Uterus (tissue), 2 donors: ENCODE measurements at regions not wholly inside any gene's neighbourhood (a gene's known extent, or its start where the extent isn't known, plus 50 kb on each side); places are given as distances from the start of the nearest gene placed in this dataset.

Experiments used
- POLR2A ChIP-seq, 2 donors: fragments of 450-650 bp; IDR thresholded peaks; one replicate each; pipeline ENCODE4 v1.6.1; 2016; ENCODE audit warnings: antibody characterized with exemption in 2 of 2, mild to moderate bottlenecking in 1 of 2, moderate library complexity in 1 of 2
- TF ChIP-seq, protein P1 (sequence below), 4 experiments: fragments of 200-600 bp in 2 of 4; fragments of 450-650 bp in 2 of 4; sonication (generic) in 2 of 4; IDR thresholded peaks; one replicate each; pipeline ENCODE4 v1.5.1; 2016 to 2019; ENCODE audit warnings: antibody characterized with exemption in 4 of 4, mild to moderate bottlenecking in 2 of 4, moderate library complexity in 1 of 4

DNA sequence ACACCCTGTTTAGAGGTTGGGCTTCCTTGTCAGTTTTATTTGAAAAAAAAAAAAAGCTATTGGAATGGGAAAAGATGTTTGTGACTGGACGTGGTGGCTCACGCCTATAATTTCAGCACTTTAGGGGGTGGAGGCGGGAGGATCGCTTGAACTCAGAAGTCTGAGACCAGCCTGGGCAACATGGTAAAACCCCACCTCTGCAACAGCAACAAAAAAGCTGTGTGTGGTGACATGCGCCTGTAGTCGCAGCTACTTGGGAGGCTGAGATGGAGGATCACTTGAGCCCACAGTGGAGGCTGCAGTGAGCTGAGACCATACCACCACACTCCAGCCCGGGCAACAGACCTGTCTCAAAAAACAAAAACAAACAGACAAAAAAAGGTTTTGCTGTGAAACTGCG lies 66.1 kb upstream of the SIAH1 start:
- TF ChIP-seq, protein P1, sequence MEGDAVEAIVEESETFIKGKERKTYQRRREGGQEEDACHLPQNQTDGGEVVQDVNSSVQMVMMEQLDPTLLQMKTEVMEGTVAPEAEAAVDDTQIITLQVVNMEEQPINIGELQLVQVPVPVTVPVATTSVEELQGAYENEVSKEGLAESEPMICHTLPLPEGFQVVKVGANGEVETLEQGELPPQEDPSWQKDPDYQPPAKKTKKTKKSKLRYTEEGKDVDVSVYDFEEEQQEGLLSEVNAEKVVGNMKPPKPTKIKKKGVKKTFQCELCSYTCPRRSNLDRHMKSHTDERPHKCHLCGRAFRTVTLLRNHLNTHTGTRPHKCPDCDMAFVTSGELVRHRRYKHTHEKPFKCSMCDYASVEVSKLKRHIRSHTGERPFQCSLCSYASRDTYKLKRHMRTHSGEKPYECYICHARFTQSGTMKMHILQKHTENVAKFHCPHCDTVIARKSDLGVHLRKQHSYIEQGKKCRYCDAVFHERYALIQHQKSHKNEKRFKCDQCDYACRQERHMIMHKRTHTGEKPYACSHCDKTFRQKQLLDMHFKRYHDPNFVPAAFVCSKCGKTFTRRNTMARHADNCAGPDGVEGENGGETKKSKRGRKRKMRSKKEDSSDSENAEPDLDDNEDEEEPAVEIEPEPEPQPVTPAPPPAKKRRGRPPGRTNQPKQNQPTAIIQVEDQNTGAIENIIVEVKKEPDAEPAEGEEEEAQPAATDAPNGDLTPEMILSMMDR (IDR thresholded peaks at IDR 0.05): no peak
- no peak for TF ChIP-seq POLR2A (IDR thresholded peaks at IDR 0.05)
